ENCODE measurements at regions not wholly inside any gene's neighbourhood (a gene's known extent, or its start where the extent isn't known, plus 50 kb on each side); places are given as distances from the start of the nearest gene placed in this dataset.

- TF ChIP-seq CTCF (IDR thresholded peaks at IDR 0.05) (no peak), ZFX (IDR thresholded peaks at IDR 0.05; ENCODE audit: borderline replicate concordance) (no peak)
Observed at GRCh38 chr3:26090589-26090988, 300.7 kb downstream of the OXSM start.
